GM21825 (cell line): ENCODE measurements at regions not wholly inside any gene's neighbourhood (a gene's known extent, or its start where the extent isn't known, plus 50 kb on each side); places are given as distances from the start of the nearest gene placed in this dataset.
"Not testable (repeated sequence)": the region's sequence is repeated elsewhere in the genome, so short reads cannot be mapped to it uniquely, and the experiment has no call there.

ENCODE experiments used
- ATAC-seq: cut with Tn5 transposase; IDR thresholded peaks from one replicate; pipeline ENCODE4 v1.9.1; 2021; ENCODE audit warnings: mild to moderate bottlenecking, moderate library complexity; ENCODE audit not compliant: unreplicated experiment

GRCh38 chr20:19867940-19868371 lies 109.9 kb downstream of the RIN2 start:
- ATAC-seq, result no peak

- ATAC-seq, result no peak
Observed at GRCh38 chr20:19868441-19868840, 110.4 kb downstream of the RIN2 start.

- ATAC-seq, result no peak
Observed at GRCh38 chr20:19872001-19872400, 113.9 kb downstream of the RIN2 start.

GRCh38 chr20:19874040-19874727 lies 116.1 kb downstream of the RIN2 start:
- ATAC-seq, result no peak

GRCh38 chr20:19875376-19876221 lies 117.5 kb downstream of the RIN2 start:
- no peak for ATAC-seq

- ATAC-seq, result no peak
Observed at GRCh38 chr20:19876828-19877460, 118.9 kb downstream of the RIN2 start.

- not testable (repeated sequence) for ATAC-seq
Observed at GRCh38 chr20:19879874-19880255, 121.8 kb downstream of the RIN2 start.

GRCh38 chr20:19880256-19881079 lies 122.4 kb downstream of the RIN2 start:
- ATAC-seq, result no peak

- ATAC-seq, result no peak
Observed at GRCh38 chr20:19881080-19881840, 123.2 kb downstream of the RIN2 start.

GRCh38 chr20:19881990-19882389 lies 123.9 kb downstream of the RIN2 start:
- ATAC-seq, result no peak

GRCh38 chr20:19882446-19882845 lies 124.4 kb downstream of the RIN2 start:
- ATAC-seq, result no peak

- no peak for ATAC-seq
Observed at GRCh38 chr20:19883501-19883900, 125.4 kb downstream of the RIN2 start.

GRCh38 chr20:19885594-19885938 lies 127.5 kb downstream of the RIN2 start:
- no peak for ATAC-seq

- no peak for ATAC-seq
Observed at GRCh38 chr20:19885939-19886660, 128.0 kb downstream of the RIN2 start.

GRCh38 chr20:19886661-19887288 lies 128.7 kb downstream of the RIN2 start:
- no peak for ATAC-seq

GRCh38 chr20:19887556-19888268 lies 129.4 kb upstream of the NAA20 start:
- no peak for ATAC-seq

- ATAC-seq, result no peak
Observed at GRCh38 chr20:19888269-19888671, 128.9 kb upstream of the NAA20 start.
